Fibroblast of the conjunctiva (primary cell): ENCODE measurements at regions not wholly inside any gene's neighbourhood (a gene's known extent, or its start where the extent isn't known, plus 50 kb on each side); places are given as distances from the start of the nearest gene placed in this dataset.

ENCODE experiments used
- DNase-seq: peaks from one replicate; pipeline ENCODE4 v3.0.0-alpha.2; 2010; ENCODE audit warnings: low read depth

GRCh38 chrX:30504309-30504708 lies 73.3 kb downstream of the TASL start:
- peak; percentile 26 for DNase-seq

- DNase-seq, result no peak
These were observed 82.1 kb downstream of the TASL start for GRCh38 chrX:30495468-30495867.

DNA sequence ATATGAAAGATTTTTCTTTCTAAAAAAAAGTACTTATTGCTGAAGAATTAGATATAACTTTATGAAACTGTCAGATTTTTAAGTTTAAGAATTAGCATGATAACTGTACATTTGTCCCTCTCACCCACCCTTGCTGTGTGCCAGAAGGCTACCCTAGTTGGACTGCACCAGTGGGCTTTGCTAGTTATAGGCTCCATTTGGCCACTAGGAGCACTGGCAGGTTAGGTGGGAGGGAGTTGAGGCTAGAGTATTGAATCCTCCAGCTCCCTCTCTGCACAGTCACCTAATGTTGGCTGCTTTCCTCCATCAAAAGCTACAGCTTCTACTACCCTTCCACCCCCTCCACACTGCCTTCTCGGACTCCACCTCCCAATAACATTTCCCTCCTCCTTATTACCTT lies 84.2 kb downstream of the TASL start:
- DNase-seq, result no peak

DNA sequence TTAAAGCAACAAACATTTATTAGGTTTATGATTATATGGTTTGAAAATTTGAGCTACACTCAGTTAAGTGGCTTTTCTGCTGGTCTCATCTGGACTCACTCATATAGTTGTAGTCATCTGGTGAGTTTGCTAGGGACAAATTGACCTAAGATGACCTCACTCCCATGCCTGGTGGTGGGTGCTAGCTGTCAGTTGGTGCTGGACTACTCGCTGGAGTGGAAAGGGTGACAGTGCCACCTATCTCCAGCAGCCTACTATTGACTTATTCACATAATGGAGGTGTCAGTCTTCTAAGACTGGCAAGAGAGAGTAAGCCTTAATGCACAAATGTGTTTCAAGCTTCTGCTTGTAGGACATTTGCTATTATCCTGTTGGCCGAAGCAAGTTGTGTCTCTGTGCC lies 88.2 kb downstream of the TASL start:
- DNase-seq, result no peak

DNA sequence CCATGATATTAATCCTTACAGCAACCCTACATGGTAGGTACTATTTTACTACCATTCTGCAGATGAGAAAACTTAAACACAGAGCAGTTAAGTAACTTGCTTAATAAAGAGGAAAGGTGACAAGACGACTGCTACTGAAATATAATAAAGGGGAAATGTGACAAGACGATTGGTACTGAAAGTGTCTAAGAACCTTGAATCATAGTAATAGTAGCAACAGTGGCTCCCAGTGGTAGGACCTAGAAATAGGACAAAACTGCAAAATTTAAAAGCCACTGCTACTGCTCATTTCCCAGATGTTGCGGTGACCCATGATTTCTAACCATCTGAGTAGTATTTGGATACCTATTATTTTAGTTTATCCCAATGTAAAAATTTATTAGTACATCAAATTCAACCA lies 89.5 kb downstream of the TASL start:
- no peak for DNase-seq

- DNase-seq, result no peak
These were observed 93.6 kb downstream of the TASL start for GRCh38 chrX:30483996-30484395.

DNA sequence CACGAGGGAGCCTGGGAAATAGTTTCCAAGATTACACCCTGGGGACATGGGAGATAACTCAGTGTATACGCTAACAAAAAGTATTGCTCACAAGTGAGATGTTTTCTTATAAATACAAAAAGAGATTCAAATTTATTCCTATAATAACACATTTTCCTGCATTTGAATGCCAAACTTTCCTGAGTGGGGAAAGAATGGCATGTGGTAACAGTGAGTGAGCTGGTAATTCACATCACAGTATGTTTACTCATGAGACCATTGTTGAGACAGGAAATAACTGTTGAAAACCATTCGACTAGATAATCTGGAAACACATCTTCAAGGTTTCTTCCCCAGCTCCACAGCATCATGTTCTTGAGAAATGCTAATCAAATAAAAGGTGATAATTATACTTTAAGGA lies 109.1 kb downstream of the TASL start:
- no peak for DNase-seq
